ENCODE measurements at regions not wholly inside any gene's neighbourhood (a gene's known extent, or its start where the extent isn't known, plus 50 kb on each side); places are given as distances from the start of the nearest gene placed in this dataset.

DNA sequence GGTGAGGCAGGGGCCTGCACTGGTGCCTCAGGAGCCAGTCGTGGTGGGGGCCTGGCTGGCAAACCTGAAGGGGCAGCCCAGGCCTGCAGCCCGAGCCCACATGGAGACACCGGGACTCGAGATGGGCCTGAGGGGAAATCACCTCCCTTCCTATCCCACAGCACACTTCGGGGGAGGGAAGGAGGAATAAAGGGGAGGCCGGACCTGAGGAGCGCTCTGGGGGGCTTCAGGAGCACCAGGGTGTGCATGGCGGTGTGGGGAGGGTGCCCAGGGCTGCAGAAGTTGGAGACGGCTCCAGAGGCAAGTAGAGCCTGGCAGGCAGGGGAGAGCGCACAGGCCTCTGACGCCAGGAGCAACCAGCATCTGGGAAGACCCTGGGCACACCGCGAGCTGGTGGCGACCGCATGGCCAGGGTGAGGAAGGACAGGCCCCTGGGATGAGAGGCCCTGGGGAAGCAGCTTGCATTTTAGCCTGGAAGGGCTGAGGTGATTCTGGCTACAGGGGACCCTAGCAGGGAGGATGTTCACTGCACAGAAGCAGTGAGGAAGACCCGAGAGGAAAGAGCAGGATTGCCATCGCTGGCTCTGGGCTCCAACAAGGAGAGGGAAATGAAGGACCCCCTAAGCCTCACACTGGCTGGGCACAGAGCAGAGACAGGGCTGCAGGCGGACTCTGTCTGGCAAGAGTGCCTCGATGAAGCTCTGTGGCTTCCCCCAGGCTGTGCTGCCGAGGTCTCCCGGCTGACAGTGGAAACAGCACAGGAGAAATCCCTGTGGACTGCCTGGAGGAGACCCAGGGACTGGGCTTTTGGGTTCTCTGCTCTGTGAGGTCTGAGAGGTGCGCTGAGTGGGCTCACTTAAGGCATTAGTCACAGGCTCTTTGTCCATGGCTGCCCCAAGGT lies 457.7 kb downstream of the BRD1 start:
- H3K9me3 Mint-ChIP-seq, result no peaks in the 10 kb centered on the region
- Histone ChIP-seq H3K4me3 (no peak overlapping the region), H2AFZ (no peak overlapping the region), H3K36me3 (ENCODE audit: insufficient read depth) (no peaks in the 10 kb centered on the region; the same call in 1 of the 2 replicates), H3K4me1 (ENCODE audit: insufficient read depth) (no peaks in the 10 kb centered on the region), H4K20me1 (replicated peaks; ENCODE audit: insufficient read depth) (no peaks in the 10 kb centered on the region), H3K27ac (ENCODE audit: low read depth) (no peak overlapping the region), H3K9me2 (ENCODE audit: insufficient read depth) (no peaks in the 10 kb centered on the region), H3K4me2 (no peak overlapping the region), H3K27me3 (ENCODE audit: insufficient read depth) (no peaks in the 10 kb centered on the region), H3K79me2 (replicated peaks; ENCODE audit: insufficient read depth) (no peaks in the 10 kb centered on the region), H3F3A (replicated peaks; ENCODE audit: low read depth) (no peaks in the 10 kb centered on the region)
- H3K36me3 Mint-ChIP-seq (ENCODE audit: low read depth), result no peaks in the 10 kb centered on the region
- no peak overlapping the region for H3K27ac Mint-ChIP-seq
- no peak for TF ChIP-seq ZNF114 (CRISPR knock-in tag; IDR thresholded peaks at IDR 0.05)
- TF ChIP-seq POLR2AphosphoS5 (IDR thresholded peaks at IDR 0.05; ENCODE audit: low read depth), result no peak
- TF ChIP-seq, protein P1, sequence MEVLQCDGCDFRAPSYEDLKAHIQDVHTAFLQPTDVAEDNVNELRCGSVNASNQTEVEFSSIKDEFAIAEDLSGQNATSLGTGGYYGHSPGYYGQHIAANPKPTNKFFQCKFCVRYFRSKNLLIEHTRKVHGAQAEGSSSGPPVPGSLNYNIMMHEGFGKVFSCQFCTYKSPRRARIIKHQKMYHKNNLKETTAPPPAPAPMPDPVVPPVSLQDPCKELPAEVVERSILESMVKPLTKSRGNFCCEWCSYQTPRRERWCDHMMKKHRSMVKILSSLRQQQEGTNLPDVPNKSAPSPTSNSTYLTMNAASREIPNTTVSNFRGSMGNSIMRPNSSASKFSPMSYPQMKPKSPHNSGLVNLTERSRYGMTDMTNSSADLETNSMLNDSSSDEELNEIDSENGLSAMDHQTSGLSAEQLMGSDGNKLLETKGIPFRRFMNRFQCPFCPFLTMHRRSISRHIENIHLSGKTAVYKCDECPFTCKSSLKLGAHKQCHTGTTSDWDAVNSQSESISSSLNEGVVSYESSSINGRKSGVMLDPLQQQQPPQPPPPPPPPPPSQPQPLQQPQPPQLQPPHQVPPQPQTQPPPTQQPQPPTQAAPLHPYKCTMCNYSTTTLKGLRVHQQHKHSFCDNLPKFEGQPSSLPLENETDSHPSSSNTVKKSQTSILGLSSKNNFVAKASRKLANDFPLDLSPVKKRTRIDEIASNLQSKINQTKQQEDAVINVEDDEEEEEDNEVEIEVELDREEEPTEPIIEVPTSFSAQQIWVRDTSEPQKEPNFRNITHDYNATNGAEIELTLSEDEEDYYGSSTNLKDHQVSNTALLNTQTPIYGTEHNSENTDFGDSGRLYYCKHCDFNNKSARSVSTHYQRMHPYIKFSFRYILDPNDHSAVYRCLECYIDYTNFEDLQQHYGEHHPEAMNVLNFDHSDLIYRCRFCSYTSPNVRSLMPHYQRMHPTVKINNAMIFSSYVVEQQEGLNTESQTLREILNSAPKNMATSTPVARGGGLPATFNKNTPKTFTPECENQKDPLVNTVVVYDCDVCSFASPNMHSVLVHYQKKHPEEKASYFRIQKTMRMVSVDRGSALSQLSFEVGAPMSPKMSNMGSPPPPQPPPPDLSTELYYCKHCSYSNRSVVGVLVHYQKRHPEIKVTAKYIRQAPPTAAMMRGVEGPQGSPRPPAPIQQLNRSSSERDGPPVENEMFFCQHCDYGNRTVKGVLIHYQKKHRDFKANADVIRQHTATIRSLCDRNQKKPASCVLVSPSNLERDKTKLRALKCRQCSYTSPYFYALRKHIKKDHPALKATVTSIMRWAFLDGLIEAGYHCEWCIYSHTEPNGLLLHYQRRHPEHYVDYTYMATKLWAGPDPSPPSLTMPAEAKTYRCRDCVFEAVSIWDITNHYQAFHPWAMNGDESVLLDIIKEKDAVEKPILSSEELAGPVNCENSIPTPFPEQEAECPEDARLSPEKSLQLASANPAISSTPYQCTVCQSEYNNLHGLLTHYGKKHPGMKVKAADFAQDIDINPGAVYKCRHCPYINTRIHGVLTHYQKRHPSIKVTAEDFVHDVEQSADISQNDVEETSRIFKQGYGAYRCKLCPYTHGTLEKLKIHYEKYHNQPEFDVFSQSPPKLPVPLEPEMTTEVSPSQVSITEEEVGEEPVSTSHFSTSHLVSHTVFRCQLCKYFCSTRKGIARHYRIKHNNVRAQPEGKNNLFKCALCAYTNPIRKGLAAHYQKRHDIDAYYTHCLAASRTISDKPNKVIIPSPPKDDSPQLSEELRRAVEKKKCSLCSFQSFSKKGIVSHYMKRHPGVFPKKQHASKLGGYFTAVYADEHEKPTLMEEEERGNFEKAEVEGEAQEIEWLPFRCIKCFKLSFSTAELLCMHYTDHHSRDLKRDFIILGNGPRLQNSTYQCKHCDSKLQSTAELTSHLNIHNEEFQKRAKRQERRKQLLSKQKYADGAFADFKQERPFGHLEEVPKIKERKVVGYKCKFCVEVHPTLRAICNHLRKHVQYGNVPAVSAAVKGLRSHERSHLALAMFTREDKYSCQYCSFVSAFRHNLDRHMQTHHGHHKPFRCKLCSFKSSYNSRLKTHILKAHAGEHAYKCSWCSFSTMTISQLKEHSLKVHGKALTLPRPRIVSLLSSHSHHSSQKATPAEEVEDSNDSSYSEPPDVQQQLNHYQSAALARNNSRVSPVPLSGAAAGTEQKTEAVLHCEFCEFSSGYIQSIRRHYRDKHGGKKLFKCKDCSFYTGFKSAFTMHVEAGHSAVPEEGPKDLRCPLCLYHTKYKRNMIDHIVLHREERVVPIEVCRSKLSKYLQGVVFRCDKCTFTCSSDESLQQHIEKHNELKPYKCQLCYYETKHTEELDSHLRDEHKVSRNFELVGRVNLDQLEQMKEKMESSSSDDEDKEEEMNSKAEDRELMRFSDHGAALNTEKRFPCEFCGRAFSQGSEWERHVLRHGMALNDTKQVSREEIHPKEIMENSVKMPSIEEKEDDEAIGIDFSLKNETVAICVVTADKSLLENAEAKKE (CRISPR knock-in tag; IDR thresholded peaks at IDR 0.05), result no peak
- no peak for TF ChIP-seq EZH2phosphoT487 (IDR thresholded peaks at IDR 0.05; ENCODE audit: unreplicated experiment)
- TF ChIP-seq, protein P2, sequence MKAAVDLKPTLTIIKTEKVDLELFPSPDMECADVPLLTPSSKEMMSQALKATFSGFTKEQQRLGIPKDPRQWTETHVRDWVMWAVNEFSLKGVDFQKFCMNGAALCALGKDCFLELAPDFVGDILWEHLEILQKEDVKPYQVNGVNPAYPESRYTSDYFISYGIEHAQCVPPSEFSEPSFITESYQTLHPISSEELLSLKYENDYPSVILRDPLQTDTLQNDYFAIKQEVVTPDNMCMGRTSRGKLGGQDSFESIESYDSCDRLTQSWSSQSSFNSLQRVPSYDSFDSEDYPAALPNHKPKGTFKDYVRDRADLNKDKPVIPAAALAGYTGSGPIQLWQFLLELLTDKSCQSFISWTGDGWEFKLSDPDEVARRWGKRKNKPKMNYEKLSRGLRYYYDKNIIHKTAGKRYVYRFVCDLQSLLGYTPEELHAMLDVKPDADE (IDR thresholded peaks at IDR 0.05), result no peak
- no peak for TF ChIP-seq ZNF331 (CRISPR knock-in tag; IDR thresholded peaks at IDR 0.05; ENCODE audit: low read depth)
- peaks cover 8% of the 10 kb centered on the region for H3K27me3 Mint-ChIP-seq (ENCODE audit: insufficient read depth, low read depth, poor library complexity)
- peaks cover 12% of the 10 kb centered on the region for H3K4me1 Mint-ChIP-seq
- DNase-seq (ENCODE audit: low spot score) (no peak), ATAC-seq (no peak)
- no peak overlapping the region for H3K4me3 Mint-ChIP-seq

Measured in GM23338 (cell line).